ENCODE measurements at regions not wholly inside any gene's neighbourhood (a gene's known extent, or its start where the extent isn't known, plus 50 kb on each side); places are given as distances from the start of the nearest gene placed in this dataset.

DNA sequence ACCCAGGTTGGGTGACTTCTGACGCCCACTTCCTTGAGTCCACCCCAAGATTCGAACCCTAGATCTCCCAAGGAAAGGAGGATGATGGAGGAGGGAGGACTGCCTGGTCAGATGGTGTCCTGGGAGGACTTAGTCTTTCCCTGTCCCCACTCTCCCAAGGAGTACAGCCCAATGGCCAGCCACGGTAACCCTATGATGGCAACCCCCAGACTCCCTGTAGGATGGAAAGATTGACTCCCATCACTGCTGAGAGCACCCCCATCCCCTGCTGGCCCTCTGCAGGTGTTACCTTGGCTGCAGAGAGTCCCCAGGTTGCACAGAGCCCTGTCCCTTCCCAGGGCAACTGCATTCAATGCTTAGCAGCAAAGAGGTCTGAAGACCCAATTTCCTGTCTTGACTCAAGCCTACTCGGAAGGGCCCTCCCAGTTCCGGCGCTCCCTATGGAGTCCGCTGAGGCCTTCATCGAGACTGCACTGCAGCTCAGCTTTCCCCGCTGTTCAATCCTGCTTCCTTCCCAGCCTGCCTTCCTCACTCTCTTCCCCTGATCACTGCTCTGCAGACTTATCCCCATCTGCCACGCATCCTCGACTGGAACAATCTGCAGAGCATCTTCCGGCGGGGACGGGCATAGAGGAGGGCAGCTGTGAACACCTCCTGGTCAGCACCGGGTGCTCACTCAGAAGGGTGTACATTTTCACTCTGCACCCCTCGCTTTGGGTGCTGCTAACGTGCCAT lies 50.8 kb upstream of the OCM2 start:
- no peak for DNase-seq

DNA sequence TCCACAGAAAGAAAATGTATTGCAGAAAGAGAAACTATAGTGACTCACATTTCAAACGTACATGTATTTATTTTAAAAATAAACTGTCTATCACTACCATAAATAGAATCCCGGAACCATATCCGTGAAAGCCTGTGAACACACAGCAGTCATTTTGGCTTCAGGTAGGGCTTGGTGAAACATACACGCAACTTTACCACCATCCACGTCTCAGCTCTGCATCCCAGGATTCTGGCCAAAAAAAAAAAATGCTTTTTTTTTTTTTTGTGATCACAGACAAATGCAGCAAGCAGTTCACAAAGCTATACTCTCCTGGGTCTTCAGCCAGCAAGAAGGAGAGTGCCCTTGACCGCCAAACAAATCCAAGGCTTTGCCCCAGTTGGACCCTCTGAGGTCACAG lies 56.8 kb upstream of the OCM2 start:
- DNase-seq, result no peak

DNA sequence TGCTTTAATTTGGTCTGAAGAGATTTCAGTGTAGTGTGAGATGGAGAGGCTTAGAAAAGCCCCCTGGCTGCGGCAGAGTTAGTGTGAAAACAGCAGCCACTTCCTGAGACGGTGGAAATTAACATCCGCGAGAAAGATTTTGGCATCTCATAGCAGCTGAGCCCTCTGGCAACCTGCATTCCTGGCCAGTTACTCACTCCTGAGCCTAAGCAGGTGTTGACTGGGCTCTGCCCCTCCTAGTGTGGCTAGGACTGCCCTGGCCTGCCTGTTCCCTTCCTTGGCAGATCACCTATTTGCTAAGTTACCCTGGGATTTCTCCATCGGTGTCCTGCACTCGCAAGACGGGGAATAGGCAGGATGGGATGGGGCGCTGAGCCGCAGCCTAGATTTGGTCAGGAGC lies 57.6 kb upstream of the LMTK2 start:
- no peak for DNase-seq

DNA sequence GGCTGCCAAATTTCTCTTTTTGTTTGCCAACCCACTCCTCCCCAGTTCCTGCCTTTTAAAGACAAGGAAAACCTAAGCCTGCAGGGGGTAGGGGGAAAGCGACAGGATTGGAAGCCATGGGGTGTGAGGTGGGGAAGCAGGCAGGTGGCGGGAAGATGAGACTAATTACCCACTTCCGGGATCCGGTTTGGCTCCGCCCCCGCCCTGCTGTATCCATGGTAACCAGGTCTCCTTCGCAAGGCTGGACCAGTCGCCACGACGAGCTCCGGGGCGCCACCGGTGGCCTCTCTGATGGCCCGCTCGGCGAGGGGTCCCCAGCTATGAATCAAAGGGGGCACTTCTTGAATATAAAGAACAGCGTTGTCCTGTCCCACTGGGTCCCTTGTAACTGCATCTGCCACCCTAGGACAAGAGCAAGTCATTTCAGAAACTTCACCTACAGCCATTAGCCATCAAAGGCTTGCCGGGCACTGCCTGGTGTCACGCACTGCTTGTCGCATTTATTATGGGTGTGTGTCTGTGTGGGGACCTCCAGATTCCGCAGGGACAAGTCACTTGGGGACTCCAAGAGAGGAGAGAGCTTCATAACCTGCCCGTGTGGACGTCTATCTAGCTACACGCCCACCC lies 55.4 kb upstream of the LMTK2 start:
- DNase-seq, result peak; percentile 8

DNA sequence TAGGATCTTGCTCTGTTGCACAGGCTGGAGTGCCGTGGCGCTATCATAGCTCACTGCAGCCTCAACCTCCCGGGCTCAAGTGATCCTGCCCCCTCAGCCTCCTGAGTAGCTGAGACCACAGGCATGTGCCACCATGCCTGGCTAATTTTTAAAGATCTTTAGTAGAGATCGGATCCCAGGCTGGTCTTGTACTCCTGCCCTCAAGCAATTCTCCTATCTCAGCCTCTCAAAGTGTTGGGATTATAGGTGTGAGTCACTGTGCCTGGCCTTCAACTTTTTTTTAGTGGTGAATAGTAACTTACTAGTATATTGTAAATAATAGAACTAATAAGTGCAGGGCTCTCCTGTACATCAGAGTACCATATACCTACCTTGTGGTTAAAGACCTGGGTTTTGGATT lies 52.1 kb upstream of the LMTK2 start:
- no peak for DNase-seq

DNA sequence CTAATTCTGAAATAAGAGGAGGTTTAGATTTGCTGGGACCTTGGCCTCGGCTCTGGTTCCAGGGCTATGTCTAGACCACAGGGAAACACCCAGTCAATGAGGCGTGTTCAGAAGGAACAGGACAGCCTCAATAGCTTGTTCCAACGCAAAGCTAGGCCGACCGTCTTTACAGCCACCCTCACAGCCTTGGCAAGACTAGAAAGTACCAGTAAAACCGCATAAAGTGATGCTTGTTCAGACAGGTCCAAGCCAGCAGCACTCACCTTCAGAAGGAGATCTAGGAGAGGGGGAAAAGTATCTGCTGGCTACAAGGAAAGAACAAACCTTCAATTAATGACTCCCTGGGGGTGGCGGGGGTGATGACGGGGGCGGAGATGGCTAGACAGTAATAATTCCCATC lies 50.1 kb upstream of the LMTK2 start:
- no peak for DNase-seq
